ENCODE measurements at regions not wholly inside any gene's neighbourhood (a gene's known extent, or its start where the extent isn't known, plus 50 kb on each side); places are given as distances from the start of the nearest gene placed in this dataset.

DNA sequence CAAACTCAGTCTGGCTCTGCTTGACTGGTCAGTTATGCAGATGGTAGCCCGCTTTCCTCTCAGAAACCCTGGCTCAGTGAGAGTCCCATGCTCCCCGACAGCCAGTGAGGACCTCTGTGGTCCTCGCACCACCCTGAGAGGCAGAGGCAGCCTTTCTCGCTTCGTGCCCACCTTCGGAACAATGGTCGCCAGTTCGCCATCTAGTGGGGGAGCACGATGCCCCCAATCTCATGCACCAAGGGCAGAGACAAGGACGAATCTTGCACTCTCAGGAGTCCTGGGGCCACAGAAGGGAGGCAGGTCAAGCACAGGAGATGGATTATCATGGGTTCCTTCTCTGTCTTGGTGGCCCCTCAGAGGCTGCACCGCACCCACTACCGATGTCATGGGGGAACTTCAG, 75.2 kb downstream of the RHCG start:
- DNase-seq: no peak

DNA sequence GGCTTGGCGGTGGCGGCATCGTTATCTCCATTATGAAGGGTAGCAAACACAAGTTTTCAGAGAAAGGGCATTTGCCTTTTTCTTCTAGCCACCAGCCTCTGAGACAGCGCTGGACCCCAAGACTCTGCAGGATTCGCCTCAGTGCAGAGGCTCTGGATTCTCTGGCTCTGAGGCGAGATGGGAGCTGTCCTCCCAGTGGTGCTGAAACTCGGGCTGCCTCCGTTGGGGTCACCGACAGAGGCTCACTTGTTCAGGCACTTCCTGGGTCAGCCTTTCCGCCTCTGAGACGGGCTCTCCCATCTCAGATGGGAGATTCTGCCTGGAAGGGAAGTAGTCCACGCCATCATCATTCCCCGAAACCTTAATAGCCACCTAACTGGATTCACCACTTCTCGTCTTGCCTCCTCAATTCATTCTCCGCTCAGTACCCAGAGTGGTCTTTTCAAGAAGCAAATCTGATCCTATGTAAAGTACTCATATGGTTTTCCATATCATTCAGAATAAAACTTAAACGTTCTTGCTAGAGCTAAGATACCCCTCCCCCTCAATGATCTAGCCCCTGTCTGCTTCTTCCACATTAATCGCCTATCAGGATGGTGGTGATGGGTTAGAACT, 76.9 kb downstream of the RHCG start:
- DNase-seq: peak; percentile 65

DNA sequence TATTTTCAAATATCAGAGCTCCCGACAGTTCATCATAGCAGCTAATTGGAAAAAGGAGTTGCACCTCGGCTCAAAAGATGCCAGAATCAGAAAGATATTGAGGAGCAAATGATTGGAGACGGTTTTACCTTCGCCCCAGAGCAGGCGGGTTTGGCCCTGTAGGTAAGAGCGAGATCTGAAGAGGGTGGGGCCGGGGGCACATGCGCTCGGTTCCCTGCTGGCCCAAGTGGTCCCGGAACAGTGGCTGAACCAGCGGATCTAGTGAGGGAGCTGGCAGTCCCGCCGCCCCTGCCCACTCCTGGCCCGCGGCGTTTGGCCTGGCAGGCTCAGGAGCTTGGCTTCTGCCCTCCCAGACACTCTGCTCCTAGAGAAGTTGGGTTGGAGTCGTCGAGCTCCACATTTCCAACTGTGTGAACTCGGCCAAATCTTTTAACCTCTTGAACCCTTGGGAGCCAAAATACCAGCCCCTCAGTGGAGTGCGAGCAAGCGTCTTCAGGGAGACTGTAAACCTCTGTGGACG, 79.1 kb downstream of the RHCG start:
- no peak for DNase-seq

DNA sequence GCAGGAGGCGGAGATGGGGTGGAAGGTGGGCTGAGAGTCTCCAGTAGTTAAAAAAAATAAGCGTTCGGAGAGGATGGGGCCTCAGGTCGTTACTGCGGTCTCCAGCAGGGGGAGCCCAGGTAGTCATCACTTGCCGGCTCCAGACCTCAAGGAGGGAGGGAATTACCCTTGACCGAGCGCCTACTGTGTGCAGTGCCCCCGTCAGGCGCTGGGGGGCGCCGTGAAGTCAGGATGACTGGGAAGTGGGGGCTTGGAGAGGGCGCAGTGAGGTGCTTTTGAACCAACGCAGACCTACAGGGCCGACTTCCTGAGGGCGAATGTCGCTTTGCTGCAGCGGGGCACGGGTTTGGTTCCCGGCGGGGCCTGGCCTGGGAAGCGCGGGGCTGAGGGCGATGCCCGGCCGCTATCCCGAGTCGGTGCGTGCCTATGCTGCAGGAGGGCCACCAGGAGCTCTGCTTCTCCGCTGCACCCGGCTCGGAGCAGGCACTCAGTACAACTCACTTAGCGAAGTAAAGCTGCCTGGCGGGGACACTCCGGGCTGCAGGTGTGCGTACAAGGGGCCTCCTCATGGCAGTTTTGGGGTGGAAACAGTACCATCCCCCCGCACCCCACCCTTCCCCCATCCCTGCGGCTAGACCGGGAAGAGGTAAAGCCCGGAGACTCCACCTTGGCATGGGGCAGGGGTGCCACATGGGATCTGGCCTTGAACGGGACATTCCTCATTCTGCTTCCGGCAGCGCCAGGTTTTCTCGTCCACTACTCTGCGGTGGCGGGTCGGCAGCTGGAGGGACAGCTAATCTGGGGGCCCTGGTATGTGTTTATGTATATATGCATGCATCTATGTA, 79.8 kb downstream of the RHCG start:
- peak; percentile 90 for DNase-seq

DNA sequence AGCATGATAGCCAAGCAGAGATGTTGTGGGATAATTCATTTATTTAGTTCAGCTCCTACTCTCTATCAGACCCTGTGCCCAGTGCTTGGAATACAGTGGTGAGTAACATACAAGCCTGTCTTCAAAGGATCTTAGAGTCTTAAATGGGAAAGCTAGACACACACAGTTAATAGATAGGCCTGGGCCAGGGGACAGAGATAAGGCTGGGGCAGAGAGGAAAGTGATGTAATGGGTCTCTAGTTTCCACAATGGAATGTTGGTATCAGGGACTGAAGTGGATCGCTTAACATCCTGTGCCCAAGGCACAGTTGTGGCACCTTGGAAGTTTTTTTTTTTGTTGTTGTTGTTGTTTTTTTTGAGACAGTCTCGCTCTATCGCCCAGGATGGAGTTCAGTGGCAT, 79.9 kb upstream of the POLG start:
- DNase-seq: no peak

DNA sequence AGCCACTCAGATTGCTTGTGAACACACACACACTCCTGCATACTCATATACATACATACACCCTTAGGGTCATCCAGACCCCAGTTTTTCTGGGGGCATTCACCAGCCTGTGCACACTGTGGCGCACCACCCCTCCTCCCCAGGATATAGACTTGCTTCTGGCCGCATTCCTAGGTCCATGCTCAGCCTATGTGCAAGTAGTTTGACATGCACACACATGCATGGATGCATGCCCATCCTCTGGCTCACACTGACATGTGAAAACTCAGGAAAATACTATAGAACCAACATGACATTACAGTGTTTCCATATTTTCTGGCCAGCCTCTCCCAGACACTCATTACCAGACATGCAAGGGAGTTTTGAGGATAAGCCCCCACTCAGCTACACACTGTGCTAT, 79.3 kb upstream of the POLG start:
- DNase-seq: no peak

DNA sequence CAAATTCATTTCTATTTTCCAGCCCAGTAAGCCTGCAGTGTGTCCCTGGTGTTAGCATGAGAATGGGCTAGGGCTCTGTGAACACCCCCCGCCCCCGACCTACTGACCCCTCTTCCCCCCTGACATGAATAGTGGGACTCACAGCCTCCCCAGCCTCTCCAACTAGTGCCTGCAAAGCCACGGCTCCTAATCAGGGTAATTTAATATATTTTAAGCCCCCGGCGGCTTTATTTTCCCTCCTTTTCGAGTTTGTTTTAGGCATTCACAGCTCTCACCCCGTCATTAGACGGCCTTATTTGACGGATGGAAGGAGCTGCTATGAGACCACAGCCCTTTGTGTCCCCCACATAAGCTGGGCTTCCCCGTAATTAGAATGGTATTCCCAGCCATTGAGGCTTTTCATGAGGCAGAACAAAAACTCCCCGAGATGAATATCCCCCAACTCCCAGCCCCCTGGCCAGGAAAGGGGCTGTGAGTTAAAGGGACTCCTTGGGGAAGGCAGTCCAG, 78.3 kb upstream of the POLG start:
- no peak for DNase-seq

DNA sequence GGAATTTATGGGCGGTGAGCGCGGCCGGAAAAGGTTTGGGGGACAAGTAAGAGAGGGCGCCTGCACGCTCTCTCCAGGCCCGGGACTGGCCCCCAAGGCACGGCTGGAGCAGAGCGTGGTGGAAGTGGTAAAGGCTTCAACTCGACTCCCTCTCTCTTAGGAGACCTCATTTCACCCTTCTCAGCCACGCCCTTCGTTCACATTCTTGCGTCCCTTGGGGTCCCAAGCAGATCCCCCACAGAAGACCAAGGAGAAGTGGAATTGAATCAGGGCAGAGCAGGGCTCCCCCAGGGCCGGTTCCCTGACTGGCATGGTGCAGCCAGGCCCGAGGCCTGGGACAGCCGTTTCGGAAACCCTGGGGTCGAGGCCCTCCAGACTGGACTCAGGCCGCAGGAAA, 75.4 kb upstream of the POLG start:
- no peak for DNase-seq

DNA sequence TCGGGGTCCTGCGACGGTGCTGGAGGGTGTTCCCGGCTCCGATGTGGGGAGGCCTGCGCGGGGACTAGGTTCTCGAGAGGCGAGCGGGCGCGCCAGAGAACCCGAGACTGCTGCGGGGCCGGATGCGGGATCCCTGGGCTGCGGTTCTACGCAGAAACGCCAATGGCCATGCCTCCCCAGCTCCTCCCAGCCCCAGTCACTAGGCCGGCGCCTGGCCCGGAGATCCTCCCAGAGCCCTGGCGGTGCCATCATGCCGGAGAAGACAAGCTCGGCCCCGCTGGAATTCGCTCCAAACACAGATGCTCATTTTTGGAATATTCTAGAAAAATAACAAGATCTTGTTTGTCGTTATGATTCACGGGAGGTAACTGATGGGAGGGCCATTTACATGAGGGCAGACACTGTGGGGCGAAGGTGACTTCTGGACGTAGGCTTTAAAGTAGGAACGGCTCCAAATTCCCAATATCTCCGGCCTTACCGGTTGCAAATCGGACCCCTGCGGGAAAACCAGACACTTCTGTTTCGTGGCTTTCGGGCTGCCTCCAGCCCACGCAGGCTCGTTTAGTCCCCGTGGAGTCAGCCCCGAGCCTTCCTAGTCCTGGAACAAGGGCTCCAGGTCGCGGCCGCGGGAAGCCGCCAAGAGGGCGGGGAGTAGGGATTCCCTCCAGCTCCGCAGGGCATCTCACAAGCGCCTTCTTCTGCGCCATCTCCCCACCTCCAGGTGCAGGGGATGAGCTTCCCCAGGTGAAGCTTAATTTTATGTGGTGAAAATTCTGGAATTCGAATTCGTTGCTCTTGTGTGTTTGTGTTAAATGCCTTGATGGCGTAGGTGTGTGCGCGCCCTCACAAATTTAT, 74.8 kb upstream of the POLG start:
- DNase-seq: no peak

DNA sequence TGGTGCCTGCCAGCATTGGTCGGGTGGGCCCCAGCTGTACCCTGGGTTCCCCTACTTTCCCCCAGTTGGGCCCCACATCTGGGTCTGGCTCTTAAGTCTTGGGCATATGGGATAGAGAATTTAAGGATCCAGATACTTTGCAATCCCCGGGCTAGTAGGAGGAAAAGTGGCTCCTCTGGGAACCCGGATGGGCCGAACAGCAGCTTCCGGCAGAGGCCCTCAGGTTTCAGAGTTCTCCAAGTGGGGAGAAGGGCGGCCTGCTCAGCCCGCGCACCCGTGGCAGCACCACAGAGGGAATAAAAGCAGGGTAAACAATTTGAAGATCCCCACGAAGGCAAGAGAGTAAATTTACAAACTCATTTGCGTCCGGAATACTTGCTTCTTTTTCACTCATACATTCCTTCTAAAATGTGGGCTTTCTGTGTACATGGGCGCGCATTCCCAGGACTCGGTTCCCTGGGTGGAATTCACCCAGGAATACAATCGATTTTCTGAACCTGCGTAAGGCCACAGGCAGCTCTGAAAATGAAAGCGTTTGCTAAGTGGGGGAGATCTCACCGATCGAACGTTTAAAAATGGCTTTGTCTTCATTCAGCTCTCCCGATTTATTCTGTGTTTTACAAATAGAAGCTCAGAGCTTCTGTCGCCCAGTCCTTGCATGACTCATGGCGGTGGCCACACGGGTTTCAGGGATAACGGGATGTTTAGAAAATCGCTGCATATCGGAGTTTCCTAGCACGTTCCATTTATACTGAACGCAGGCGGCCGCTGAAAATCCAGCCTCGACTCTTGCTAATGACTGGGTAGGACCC, 74.0 kb upstream of the POLG start:
- no peak for DNase-seq

DNA sequence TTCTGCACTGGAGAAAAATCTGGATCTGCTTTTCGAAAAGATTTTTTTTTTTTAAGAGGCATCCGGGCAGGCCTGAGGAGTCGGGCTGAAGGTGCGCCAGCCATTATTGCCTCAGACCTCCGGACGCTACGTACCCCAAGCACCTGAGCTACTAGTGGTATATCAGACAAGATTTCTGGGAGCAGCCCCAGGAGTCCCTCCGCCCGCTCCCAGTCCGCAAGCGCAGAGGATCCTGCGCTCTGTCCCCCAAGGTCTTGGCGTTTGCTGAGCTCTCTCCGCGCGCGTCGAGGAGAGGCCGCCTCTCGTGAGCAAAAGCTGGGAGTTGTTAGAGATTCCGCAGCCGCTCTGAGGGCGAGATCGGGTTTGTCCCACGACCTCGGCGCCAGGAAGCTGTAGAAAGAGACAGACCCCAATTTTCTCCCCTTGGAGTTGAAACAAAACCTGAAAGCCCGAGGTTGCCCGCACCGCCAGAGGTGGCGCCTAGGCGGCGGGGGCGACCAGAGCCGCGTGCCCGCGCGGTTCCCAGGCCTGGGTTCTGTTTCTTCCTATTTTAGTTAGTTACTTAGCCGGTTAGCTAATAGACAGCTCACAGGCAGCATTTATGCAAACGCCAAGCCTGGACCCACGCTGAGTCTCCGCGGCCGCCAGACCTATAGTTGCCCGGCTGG, 72.5 kb upstream of the POLG start:
- no peak for DNase-seq

DNA sequence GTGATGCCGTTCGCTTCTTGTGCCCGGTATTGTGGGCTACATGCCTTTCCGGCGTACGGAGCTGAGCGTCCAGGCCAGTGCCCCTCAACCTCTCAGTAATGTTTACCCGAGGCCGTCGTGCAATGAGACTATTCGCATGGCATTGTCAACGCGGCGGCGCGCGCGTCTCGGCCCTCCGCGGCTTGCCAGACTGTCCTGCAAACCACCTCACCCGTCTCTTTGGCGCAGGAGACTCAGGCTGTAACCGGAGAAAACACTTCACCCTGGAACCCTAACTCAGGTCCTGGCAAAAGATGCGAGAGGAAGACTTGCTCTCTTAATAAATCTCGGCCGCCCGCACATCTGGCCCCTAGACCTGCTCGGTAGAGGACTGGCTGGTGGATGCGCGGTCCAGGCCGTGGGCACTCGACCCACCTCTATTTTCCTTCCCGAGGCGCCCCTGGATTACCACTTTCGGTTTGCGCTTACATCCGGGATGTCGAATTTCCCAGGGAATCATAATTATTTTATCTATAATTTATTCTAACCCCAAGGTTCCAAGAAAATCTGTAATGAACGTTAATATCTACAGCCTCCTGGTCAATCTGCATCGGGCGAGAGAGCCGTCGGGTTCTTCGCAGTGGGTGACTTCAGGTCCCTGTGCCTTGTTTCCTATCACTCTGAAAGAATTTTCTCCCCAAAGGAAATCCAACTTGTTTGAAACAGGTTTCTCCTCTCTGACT, 71.8 kb upstream of the POLG start:
- no peak for DNase-seq

DNA sequence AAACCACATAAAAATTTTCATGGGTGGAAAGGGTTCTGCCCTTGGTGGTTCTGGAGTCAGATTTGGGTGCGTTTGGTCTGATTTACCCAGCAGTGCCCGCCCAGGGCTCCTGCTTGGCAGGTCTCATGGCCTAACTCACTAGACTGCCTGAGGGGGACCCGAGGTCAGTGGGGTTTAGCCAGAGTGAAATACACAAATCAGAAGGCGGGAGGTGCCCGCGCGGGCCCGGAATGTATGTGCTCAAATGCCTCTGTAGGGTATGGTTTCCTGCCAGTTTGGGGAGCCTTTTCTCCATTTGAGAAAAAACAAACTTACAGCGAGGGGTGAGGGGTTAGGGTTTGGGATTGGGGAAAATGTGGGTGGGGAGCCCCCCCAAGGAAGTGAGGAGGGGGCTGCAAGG, 70.9 kb upstream of the POLG start:
- DNase-seq: no peak

DNA sequence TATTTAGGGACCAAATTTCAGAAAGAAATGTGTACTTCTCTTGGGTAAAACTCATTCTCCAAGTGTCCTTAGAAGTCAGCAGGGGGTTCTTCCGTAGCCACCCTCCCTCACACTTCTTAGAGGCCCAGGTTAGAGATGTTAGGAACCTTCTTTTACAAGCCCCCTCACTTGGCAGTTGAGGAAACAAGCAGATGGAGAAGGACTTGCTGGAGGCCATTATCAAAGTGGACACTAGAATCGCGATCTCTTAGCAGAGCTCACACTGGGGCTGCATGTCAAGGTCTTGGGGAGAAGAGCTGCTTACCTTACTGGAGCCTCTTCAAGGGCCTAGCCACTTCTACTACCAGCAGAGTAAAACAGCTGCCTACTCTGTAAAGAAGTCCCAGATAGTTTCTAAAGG, 69.4 kb upstream of the POLG start:
- no peak for DNase-seq

DNA sequence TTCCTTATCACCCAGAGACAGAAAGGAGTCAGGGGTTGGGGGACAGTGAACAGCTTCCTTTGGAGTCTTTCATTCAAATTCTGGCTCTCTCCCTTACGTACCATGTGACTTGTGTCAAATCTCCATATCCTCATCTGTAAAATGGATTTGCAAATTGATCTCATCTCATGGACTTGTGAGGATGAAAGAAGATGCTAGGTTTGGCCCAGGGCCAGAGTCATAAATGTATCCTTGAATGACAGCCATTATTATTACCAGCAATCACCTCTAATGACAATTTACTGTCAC, 67.8 kb upstream of the POLG start:
- DNase-seq: no peak

DNA sequence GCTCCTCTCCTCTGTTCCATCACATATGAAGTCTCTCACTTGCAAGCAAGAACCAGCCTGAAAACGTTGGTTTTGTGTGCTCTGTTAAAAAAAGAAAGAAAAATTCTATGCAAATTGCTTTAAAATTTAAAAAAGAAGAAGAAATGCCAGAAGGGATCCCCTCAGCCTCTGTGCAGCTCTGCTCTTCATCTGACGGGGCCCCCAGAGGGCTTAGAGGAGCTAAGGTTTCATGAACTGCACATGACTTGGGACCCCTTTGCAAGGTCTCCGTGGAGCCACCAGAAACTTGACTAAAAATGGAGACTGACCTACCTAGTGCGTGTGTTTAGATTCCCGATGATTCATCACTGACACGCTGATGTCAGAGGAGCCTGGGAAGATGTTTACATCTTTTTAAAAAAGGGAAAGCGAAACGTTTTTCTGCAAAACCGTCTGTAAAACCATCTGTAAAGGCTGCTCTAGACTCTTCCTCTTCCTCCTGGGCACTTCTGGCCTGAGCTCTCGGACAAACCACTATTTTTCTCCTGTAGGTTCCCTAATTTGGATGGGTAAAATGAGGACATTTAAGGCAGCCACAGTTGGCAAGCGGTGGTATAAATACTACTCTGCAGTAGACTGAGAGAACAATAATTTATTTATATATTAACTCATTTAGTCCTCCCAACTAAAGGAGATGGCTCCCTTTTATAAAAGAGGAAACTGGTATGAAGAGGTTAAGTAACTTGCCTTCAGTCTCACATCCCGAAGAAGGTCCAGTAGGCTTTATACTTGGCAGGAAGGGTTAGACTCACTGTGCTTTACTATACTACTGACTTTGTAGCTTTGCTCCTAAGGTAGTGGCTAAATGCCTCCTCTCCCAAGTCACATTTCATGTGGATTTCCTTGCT, 67.2 kb upstream of the POLG start:
- DNase-seq: peak; percentile 80

DNA sequence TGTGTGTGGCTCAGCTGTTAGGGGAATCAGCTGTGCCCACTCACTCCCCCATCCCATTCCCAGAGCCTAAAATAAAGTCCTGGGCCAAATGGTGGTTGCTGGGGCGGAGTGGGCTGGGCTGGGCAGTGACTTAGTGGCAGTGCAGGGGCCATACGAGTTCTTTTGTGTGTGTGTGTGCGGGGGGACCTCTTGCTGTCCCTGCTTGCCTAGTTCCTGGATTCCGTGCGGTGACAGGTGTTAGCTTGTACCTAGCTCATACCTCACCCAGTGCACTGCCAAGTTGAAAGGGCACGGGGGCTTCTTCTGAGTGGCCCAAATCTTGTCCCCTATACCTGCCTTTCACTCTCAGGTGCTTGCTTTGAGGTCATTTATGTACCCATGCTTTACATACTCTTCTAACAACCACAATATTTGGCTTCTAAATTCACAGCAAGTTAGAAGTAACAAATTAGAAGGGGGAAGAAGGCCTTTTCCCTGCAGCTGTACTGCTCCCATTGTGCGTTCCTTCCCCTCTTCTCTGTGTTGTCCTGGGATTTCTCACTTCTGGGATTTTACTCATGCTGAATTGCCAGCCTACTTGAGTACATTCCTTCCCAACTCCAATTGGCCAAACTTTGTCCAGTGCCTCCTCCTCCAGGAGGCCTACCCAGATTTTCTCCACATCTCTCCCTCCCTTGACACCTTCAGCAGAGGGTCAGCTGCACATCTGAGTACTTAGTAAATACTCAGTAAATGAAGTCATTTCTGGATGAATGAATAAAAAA, 66.3 kb upstream of the POLG start:
- DNase-seq: no peak

DNA sequence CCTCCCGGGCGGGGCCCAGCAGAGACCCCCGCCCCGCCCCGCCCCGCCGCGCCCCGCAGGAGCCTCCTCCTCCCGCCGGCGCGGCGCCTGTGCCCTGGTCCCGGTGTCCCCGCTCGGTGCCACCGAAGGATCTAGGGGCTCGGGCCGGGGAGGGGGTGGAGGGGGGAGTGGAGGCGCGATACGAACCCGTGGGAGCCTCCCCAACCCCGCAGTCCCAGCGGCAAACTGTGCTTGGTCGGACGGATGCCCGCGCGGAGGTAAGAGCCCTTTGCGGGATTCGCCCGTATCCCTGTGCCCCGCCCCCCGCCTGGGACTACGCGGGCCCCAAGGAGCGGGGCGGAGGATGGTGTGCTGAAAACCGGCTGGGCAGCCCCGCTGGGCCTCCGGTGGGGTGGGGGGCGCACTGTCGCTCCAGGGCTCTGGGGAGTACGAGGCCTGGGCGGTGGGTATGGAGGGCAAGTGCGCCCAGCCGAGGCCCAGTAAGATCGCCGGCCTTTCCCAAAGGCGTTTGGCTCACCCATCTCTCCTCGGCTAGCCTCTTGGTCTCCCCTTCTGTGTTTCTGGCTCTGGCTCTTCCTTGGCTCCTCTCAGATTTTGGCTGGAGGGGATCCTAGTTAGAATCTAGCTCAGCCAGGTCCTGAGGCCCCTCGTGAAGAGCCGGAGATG, 65.6 kb upstream of the POLG start:
- DNase-seq: no peak
